ENCODE measurements at regions not wholly inside any gene's neighbourhood (a gene's known extent, or its start where the extent isn't known, plus 50 kb on each side); places are given as distances from the start of the nearest gene placed in this dataset.

DNA sequence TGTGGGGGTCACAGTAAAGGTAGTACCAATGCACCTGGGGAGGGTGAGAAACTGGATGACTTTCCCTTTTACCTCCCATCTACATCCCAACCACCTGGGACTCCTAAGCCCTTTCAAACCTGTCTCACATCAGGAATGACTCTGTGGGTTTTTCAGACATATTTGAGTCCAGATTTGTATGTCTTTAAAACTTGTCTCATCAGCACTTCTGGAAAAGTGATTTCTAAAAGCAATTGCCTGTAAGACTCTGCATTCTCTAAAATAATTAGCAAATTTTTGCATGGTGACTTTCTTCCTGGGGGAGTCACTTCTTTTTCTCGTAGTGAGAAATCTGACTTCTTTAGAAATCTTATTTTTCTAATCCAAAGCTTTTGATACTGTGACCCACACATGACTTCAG, 1553.0 kb upstream of the PIK3C3 start:
- WGBS, 2 experiments (ENCODE audit: insufficient coverage in 1 of 2, insufficient read length in 1 of 2), result 86 to 96% methylated on average over 1 of the region's 1 CpG
- no peaks in the 10 kb centered on the region for H3K27me3 ChIP-seq (ENCODE audit: control insufficient read depth, insufficient read depth, low read length, poor library complexity, severe bottlenecking)

DNA sequence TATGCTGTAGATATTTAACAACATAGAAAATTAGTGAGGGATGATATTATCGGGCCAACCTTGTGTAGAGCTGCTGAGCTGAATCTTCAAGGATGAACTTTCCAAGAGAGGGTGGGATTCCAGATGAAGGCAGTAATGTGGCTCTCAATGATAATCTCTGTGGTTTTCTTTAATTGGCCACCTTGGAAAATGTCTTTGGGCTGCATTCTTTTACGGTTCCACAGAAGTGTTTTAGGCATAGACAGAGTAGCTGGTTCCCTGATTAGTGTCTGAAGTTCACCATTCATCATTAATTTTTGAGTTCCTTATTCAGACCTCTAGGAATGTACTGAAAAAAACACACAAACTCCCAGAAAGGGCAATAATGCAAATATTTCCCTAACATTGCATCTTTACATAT, 1566.9 kb upstream of the PIK3C3 start:
- Histone ChIP-seq H3K27me3 (ENCODE audit: control insufficient read depth, insufficient read depth, low read length, poor library complexity, severe bottlenecking) (no peaks in the 10 kb centered on the region), H3K9ac (ENCODE audit: extremely low read depth, low read length, poor library complexity, severe bottlenecking) (no peak overlapping the region), H3K4me1 (ENCODE audit: control insufficient read depth, insufficient read depth, low read length) (no peaks in the 10 kb centered on the region), H3K27ac (ENCODE audit: low read depth, low read length) (no peak overlapping the region), H3K4me3 (ENCODE audit: low read length) (no peak overlapping the region), H3K9me3 (ENCODE audit: control insufficient read depth, low read length) (no peaks in the 10 kb centered on the region), H3K36me3 (ENCODE audit: control insufficient read depth, insufficient read depth, low read length) (no peaks in the 10 kb centered on the region)
- DNase-seq, result no peak
- TF ChIP-seq, protein P1, sequence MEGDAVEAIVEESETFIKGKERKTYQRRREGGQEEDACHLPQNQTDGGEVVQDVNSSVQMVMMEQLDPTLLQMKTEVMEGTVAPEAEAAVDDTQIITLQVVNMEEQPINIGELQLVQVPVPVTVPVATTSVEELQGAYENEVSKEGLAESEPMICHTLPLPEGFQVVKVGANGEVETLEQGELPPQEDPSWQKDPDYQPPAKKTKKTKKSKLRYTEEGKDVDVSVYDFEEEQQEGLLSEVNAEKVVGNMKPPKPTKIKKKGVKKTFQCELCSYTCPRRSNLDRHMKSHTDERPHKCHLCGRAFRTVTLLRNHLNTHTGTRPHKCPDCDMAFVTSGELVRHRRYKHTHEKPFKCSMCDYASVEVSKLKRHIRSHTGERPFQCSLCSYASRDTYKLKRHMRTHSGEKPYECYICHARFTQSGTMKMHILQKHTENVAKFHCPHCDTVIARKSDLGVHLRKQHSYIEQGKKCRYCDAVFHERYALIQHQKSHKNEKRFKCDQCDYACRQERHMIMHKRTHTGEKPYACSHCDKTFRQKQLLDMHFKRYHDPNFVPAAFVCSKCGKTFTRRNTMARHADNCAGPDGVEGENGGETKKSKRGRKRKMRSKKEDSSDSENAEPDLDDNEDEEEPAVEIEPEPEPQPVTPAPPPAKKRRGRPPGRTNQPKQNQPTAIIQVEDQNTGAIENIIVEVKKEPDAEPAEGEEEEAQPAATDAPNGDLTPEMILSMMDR (conservative IDR thresholded peaks at IDR 0.05), result no peak
- Mint-ChIP-seq H3K27me3 (ENCODE audit: insufficient read depth) (no peaks in the 10 kb centered on the region), H3K27ac (no peak overlapping the region), H3K4me3 (no peak overlapping the region), H3K36me3 (ENCODE audit: low read depth) (no peaks in the 10 kb centered on the region), H3K4me1 (no peaks in the 10 kb centered on the region), H3K9me3 (no peaks in the 10 kb centered on the region)
- WGBS, 2 experiments (ENCODE audit: insufficient coverage in 1 of 2, insufficient read length in 1 of 2), result 85 to 89% methylated on average over 2 of the region's 2 CpGs

More for the DNA sequence above, 1553.0 kb upstream of the PIK3C3 start:
- H3K4me3 ChIP-seq (ENCODE audit: low read length), result no peak overlapping the region
- no peaks in the 10 kb centered on the region for H3K36me3 ChIP-seq (ENCODE audit: control insufficient read depth, insufficient read depth, low read length)
- no peak overlapping the region for H3K9ac ChIP-seq (ENCODE audit: extremely low read depth, low read length, poor library complexity, severe bottlenecking)
- TF ChIP-seq, protein P1 (conservative IDR thresholded peaks at IDR 0.05), result no peak
- H3K9me3 Mint-ChIP-seq, result no peaks in the 10 kb centered on the region
- no peaks in the 10 kb centered on the region for H3K36me3 Mint-ChIP-seq (ENCODE audit: low read depth)
- H3K27ac ChIP-seq (ENCODE audit: low read depth, low read length), result no peak overlapping the region
- no peak for DNase-seq
- H3K27ac Mint-ChIP-seq, result no peak overlapping the region
- H3K27me3 Mint-ChIP-seq (ENCODE audit: insufficient read depth), result no peaks in the 10 kb centered on the region
- no peaks in the 10 kb centered on the region for H3K9me3 ChIP-seq (ENCODE audit: control insufficient read depth, low read length)
- H3K4me1 ChIP-seq (ENCODE audit: control insufficient read depth, insufficient read depth, low read length), result peaks cover 4% of the 10 kb centered on the region
- H3K4me3 Mint-ChIP-seq, result no peak overlapping the region
- peaks cover 3% of the 10 kb centered on the region for H3K4me1 Mint-ChIP-seq

DNA sequence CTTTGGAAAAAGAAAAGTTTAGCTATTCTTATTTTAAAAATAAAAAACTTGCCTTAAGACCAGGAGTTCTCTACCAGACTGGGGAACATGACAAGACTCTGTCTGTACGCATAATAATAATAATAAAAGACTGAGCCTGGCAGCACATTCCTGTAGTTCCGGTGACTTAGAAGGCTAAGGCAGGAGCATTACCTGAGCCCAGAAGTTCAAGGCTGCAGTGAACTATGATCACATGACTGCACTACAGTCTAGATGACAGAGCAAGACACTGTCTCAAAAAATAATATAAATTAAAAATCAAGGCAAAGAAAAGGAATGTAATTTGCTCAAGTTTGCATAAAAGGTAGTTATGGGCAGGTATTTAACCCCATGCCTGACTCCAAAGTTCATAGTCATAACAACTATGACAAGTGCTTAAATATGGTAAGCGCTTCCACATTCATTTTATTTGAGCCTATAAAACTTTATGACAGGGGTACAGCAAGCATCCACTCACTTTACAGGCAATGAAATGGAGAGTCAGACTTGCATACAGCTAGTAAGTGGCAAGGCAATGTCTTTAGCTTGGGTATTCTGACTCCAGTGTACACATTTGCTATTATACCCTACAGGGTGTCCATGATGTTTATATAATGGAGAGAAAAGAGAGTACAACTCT, 1567.8 kb upstream of the PIK3C3 start:
- Mint-ChIP-seq H3K27ac (no peak overlapping the region), H3K4me1 (no peaks in the 10 kb centered on the region), H3K4me3 (no peak overlapping the region), H3K9me3 (no peaks in the 10 kb centered on the region), H3K27me3 (ENCODE audit: insufficient read depth) (no peaks in the 10 kb centered on the region), H3K36me3 (ENCODE audit: low read depth) (no peaks in the 10 kb centered on the region)
- Histone ChIP-seq H3K27me3 (ENCODE audit: control insufficient read depth, insufficient read depth, low read length, poor library complexity, severe bottlenecking) (no peaks in the 10 kb centered on the region), H3K4me3 (ENCODE audit: low read length) (no peak overlapping the region), H3K4me1 (ENCODE audit: control insufficient read depth, insufficient read depth, low read length) (no peaks in the 10 kb centered on the region), H3K36me3 (ENCODE audit: control insufficient read depth, insufficient read depth, low read length) (no peaks in the 10 kb centered on the region), H3K27ac (ENCODE audit: low read depth, low read length) (no peak overlapping the region), H3K9ac (ENCODE audit: extremely low read depth, low read length, poor library complexity, severe bottlenecking) (no peak overlapping the region), H3K9me3 (ENCODE audit: control insufficient read depth, low read length) (no peaks in the 10 kb centered on the region)
- TF ChIP-seq, protein P1 (conservative IDR thresholded peaks at IDR 0.05), result no peak
- 94 to 100% methylated on average over 1 to 3 of the region's 3 CpGs for WGBS, 2 experiments (ENCODE audit: insufficient coverage in 1 of 2, insufficient read length in 1 of 2)
- no peak for DNase-seq

All from endodermal cell (in vitro differentiated cells).